Endodermal cell (in vitro differentiated cells): ENCODE measurements at regions not wholly inside any gene's neighbourhood (a gene's known extent, or its start where the extent isn't known, plus 50 kb on each side); places are given as distances from the start of the nearest gene placed in this dataset.

Experiments
- DNase-seq: peaks from one replicate; pipeline ENCODE4 v3.0.0-alpha.2; 2017
- H3K27ac ChIP-seq: 2 replicates; pipeline ENCODE4 v1.5.1; 2013; ENCODE audit warnings: mild to moderate bottlenecking, low read depth, low read length, moderate library complexity
- H3K27me3 ChIP-seq: 2 replicates; pipeline ENCODE4 v1.6.1; 2013; ENCODE audit warnings: mild to moderate bottlenecking, low read length, moderate library complexity; ENCODE audit not compliant: insufficient read depth, control insufficient read depth, poor library complexity, severe bottlenecking
- H3K36me3 ChIP-seq: 2 replicates; pipeline ENCODE4 v1.7.0; 2013; ENCODE audit warnings: mild to moderate bottlenecking, low read length, moderate library complexity; ENCODE audit not compliant: control insufficient read depth, insufficient read depth
- H3K4me1 ChIP-seq: one replicate; pipeline ENCODE4 v1.7.0; 2013; ENCODE audit warnings: low read length; ENCODE audit not compliant: control insufficient read depth, insufficient read depth
- H3K4me3 ChIP-seq: 2 replicates; pipeline ENCODE4 v1.5.1; 2013; ENCODE audit warnings: mild to moderate bottlenecking, low read length, moderate library complexity
- H3K9ac ChIP-seq: 2 replicates; pipeline ENCODE4 v1.6.1; 2013; ENCODE audit warnings: mild to moderate bottlenecking, low read length, moderate library complexity; ENCODE audit not compliant: poor library complexity, severe bottlenecking; ENCODE audit errors: extremely low read depth
- H3K9me3 ChIP-seq: 2 replicates; pipeline ENCODE4 v1.6.1; 2013; ENCODE audit warnings: mild to moderate bottlenecking, low read length, moderate library complexity; ENCODE audit not compliant: control insufficient read depth
- H3K27ac Mint-ChIP-seq: 2 replicates; pipeline ENCODE4 v1.8.0; 2020; ENCODE audit warnings: mixed read lengths
- H3K27me3 Mint-ChIP-seq: 2 replicates; pipeline ENCODE4 v1.8.0; 2021; ENCODE audit warnings: mild to moderate bottlenecking, mixed read lengths; ENCODE audit not compliant: insufficient read depth
- H3K36me3 Mint-ChIP-seq: 2 replicates; pipeline ENCODE4 v1.8.0; 2020; ENCODE audit warnings: low read depth, mixed read lengths
- H3K4me1 Mint-ChIP-seq: 2 replicates; pipeline ENCODE4 v1.8.0; 2020; ENCODE audit warnings: mixed read lengths
- H3K4me3 Mint-ChIP-seq: 2 replicates; pipeline ENCODE4 v1.8.0; 2020; ENCODE audit warnings: mild to moderate bottlenecking, moderate library complexity, mixed read lengths
- H3K9me3 Mint-ChIP-seq: 2 replicates; pipeline ENCODE4 v1.8.0; 2020; ENCODE audit warnings: mild to moderate bottlenecking, mixed read lengths
- WGBS, 2 experiments: methylation state at CpG; one replicate each; pipeline versions ENCODE4 v1.1.5 to v1.1.7; 2013; ENCODE audit warnings: missing lambda C conversion rate in 2 of 2, mixed read lengths in 1 of 2; ENCODE audit not compliant: insufficient coverage in 1 of 2, insufficient read length in 1 of 2; 5-methylcytosine and 5-hydroxymethylcytosine counted together
- TF ChIP-seq, protein P1 (sequence below): fragments of 200-600 bp; sonication (generic); conservative IDR thresholded peaks from 2 replicates; pipeline ENCODE4 v1.5.0; 2021; ENCODE audit warnings: antibody characterized with exemption, mild to moderate bottlenecking

DNA sequence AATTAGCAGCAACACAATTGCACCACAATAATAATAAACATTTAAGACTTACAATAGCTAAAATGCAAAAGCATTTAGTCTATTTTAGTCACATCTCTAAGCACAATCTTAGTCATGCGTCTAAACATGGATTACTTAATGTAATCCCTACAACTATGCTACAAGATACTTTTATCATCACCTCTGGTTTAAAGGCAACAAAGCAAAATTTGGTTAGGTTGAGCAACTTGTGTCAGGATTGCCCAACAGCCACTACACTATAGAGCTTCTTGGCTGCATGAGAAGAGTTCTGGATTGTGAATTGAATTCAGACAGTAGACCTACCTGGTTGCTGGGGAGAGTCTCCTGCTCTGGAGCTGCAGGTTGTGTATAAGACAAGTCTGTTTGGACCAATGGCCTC lies 146.5 kb upstream of the PUDP start:
- Histone ChIP-seq H3K27ac (no peak overlapping the region), H3K9me3 (no peaks in the 10 kb centered on the region), H3K4me1 (no peaks in the 10 kb centered on the region), H3K27me3 (no peaks in the 10 kb centered on the region), H3K36me3 (no peaks in the 10 kb centered on the region), H3K4me3 (no peak overlapping the region), H3K9ac (no peak overlapping the region)
- DNase-seq, result no peak
- H3K4me1 Mint-ChIP-seq, result peaks cover 7% of the 10 kb centered on the region
- TF ChIP-seq, protein P1, sequence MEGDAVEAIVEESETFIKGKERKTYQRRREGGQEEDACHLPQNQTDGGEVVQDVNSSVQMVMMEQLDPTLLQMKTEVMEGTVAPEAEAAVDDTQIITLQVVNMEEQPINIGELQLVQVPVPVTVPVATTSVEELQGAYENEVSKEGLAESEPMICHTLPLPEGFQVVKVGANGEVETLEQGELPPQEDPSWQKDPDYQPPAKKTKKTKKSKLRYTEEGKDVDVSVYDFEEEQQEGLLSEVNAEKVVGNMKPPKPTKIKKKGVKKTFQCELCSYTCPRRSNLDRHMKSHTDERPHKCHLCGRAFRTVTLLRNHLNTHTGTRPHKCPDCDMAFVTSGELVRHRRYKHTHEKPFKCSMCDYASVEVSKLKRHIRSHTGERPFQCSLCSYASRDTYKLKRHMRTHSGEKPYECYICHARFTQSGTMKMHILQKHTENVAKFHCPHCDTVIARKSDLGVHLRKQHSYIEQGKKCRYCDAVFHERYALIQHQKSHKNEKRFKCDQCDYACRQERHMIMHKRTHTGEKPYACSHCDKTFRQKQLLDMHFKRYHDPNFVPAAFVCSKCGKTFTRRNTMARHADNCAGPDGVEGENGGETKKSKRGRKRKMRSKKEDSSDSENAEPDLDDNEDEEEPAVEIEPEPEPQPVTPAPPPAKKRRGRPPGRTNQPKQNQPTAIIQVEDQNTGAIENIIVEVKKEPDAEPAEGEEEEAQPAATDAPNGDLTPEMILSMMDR, result no peak
- H3K9me3 Mint-ChIP-seq, result no peaks in the 10 kb centered on the region
- WGBS, 2 experiments, result 94% methylated on average over 1 of the region's 1 CpG; no CpG with 5 or more reads in 1 of the 2 experiments
- no peaks in the 10 kb centered on the region for H3K27me3 Mint-ChIP-seq
- no peak overlapping the region for H3K4me3 Mint-ChIP-seq
- no peak overlapping the region for H3K27ac Mint-ChIP-seq
- H3K36me3 Mint-ChIP-seq, result no peaks in the 10 kb centered on the region

DNA sequence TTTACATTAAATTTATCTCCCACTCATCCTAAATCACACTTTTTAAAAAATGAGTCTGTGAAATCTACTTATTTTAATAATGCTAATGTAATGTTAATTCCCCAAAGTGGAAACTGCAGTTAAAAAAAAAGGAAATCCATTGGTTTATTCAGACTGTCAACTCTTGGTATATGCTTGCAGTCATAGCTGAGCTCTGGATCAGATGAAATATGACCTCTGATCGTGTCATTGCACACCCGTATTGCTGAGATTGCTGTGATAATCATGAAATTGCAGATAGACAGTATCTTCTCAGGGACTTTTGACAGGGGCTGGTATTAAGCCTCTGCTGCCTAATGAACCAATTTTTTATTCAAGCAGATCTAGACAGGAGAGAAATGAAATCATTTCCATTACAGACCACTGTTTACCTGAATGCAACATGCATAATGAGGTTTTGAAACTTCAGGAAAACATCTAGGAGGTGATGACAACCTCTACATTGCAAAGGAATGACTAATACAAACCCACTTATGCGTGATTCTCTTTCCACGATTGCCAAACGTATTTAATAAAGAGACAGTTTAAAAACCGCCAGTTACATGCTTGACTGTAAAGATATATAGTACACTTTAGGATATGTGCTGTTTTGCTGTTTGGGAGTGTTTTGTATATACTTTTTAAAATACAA lies 138.3 kb upstream of the PUDP start:
- Histone ChIP-seq H3K27ac (no peak overlapping the region), H3K27me3 (no peaks in the 10 kb centered on the region), H3K4me1 (no peaks in the 10 kb centered on the region), H3K9ac (no peak overlapping the region), H3K36me3 (no peaks in the 10 kb centered on the region), H3K4me3 (no peak overlapping the region), H3K9me3 (no peaks in the 10 kb centered on the region)
- Mint-ChIP-seq H3K36me3 (no peaks in the 10 kb centered on the region), H3K27me3 (no peaks in the 10 kb centered on the region), H3K4me3 (no peak overlapping the region), H3K27ac (no peak overlapping the region), H3K4me1 (peaks cover 6% of the 10 kb centered on the region), H3K9me3 (no peaks in the 10 kb centered on the region)
- WGBS, 2 experiments, result 85 to 91% methylated on average over 2 to 6 of the region's 6 CpGs
- TF ChIP-seq, protein P1, result no peak
- DNase-seq, result no peak

DNA sequence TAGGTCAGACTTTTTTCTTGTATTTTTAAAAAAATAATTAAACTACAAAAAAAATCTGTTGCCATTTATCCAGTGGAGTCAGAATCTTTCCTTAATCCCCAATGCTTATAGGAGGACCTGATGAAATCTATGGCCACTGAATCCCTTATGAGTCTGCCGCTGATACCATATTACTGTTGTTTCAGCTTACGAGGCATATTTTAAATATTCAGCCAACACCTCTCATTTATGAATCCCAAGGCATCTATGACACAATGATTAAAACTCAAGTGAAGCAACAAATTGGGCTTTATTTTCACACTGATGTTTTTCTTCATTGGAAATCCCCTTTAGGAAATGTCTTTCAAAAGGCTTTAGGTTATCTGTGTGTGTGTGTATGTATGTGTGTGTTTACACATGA lies 137.8 kb upstream of the PUDP start:
- H3K36me3 Mint-ChIP-seq, result no peaks in the 10 kb centered on the region
- no peaks in the 10 kb centered on the region for H3K27me3 Mint-ChIP-seq
- H3K9ac ChIP-seq, result no peak overlapping the region
- no peaks in the 10 kb centered on the region for H3K9me3 Mint-ChIP-seq
- no peak overlapping the region for H3K27ac Mint-ChIP-seq
- H3K27me3 ChIP-seq, result no peaks in the 10 kb centered on the region
- no peak overlapping the region for H3K4me3 Mint-ChIP-seq
- H3K9me3 ChIP-seq, result no peaks in the 10 kb centered on the region
- TF ChIP-seq, protein P1, result no peak
- no peak overlapping the region for H3K4me3 ChIP-seq
- no peak for DNase-seq
- no peaks in the 10 kb centered on the region for H3K36me3 ChIP-seq
- WGBS, 2 experiments, result 60 to 98% methylated on average over 1 to 2 of the region's 2 CpGs
- H3K4me1 ChIP-seq, result no peaks in the 10 kb centered on the region
- H3K4me1 Mint-ChIP-seq, result peaks cover 2% of the 10 kb centered on the region
- H3K27ac ChIP-seq, result no peak overlapping the region
